ENCODE measurements at regions not wholly inside any gene's neighbourhood (a gene's known extent, or its start where the extent isn't known, plus 50 kb on each side); places are given as distances from the start of the nearest gene placed in this dataset.

- TF ChIP-seq POU2F2 (IDR thresholded peaks at IDR 0.05; ENCODE audit: borderline replicate concordance, low read depth, low read length): no peak
Measured at GRCh38 chr21:15362458-15362857, 297.7 kb upstream of the NRIP1 start (continued).

DNA sequence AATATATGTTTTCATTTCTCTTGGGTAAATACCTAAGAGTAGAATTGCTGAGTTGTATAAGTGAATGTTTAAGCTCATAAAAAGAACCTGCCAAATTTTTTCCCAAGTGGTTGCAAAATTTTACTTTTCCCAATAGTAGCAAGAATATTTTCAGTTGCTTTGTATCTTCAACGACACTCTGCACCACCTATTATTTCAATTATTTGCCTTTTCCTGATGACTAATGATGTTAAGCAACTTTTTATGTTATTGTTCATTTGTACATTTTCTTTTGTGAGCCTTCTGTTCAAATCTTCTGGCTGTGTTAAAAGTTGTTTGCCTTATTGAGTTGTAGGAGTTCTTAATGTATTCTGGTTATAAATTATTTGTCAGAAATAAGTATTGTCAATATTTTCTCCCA lies 299.1 kb upstream of the NRIP1 start:
- ChIA-PET RAD21 (ENCODE audit: unreplicated experiment) (no interaction called here), CTCF (interaction anchor here (0.7 kb wide), 1 partner anchor 500 kb away, joined by 3 read pairs; no protein-coding TSS in a partner anchor), POLR2A (no interaction called here), SMC1A (ENCODE audit: uncharacterized antibody, unreplicated experiment) (no interaction called here)
- DNase-seq (ENCODE audit: low read depth, low spot score): no peak
- no peaks in the 10 kb centered on the region for H3K27me3 ChIP-seq (replicated peaks in 1 of 2; ENCODE audit: control insufficient read depth in 2 of 2, insufficient read depth in 2 of 2, low read length in 1 of 2)
- no peaks in the 10 kb centered on the region for H3K36me3 ChIP-seq (ENCODE audit: control insufficient read depth in 2 of 2, insufficient read depth in 2 of 2, low read length in 1 of 2)
- no peak for FAIRE-seq
- no peak overlapping the region for H2AFZ ChIP-seq (ENCODE audit: control insufficient read depth, low read depth, low read length)
- 4% methylated on average over 1 of the region's 1 CpG for WGBS (ENCODE audit: insufficient coverage, insufficient replicate concordance, low lambda C conversion rate, missing lambda C conversion rate)
- no peaks in the 10 kb centered on the region for H4K20me1 ChIP-seq (ENCODE audit: control insufficient read depth, insufficient read depth)
- H3K79me2 ChIP-seq (ENCODE audit: control insufficient read depth, insufficient read depth, low read length): no peaks in the 10 kb centered on the region
- H3K4me1 ChIP-seq (ENCODE audit: control insufficient read depth, insufficient read depth, low read length): no peaks in the 10 kb centered on the region
- H3K4me2 ChIP-seq (ENCODE audit: control insufficient read depth, insufficient read depth): no peak overlapping the region
- intact Hi-C loops (cut with micrococcal nuclease; ENCODE audit: unreplicated experiment): no loop called here
- H3K9ac ChIP-seq (ENCODE audit: control insufficient read depth, insufficient read depth, low read length): no peak overlapping the region
- no TSS peak for BruUV-seq (replicated peaks)
- no peak for ATAC-seq
- no peaks in the 10 kb centered on the region; the same call in 2 of the 3 replicates for H3K9me3 ChIP-seq (replicated peaks; ENCODE audit: control insufficient read depth, insufficient read depth, low read length)
- no peak overlapping the region for H3K27ac ChIP-seq (ENCODE audit: control insufficient read depth, insufficient read depth)
- in situ Hi-C loops (cut with MboI): no loop called here
- H3K4me3 ChIP-seq: no peak overlapping the region
- TF ChIP-seq BRCA1 (IDR thresholded peaks at IDR 0.05; ENCODE audit: low read depth, low read length): no peak
- TF ChIP-seq NR2C1 (IDR thresholded peaks at IDR 0.05): no peak
- TF ChIP-seq, protein P1, sequence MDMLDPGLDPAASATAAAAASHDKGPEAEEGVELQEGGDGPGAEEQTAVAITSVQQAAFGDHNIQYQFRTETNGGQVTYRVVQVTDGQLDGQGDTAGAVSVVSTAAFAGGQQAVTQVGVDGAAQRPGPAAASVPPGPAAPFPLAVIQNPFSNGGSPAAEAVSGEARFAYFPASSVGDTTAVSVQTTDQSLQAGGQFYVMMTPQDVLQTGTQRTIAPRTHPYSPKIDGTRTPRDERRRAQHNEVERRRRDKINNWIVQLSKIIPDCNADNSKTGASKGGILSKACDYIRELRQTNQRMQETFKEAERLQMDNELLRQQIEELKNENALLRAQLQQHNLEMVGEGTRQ (IDR thresholded peaks at IDR 0.05; ENCODE audit: borderline replicate concordance, low read depth, low read length): no peak
- no peak for TF ChIP-seq REST (IDR thresholded peaks at IDR 0.05; ENCODE audit: low read depth, low read length)
- no peak for TF ChIP-seq CREM (IDR thresholded peaks at IDR 0.05; ENCODE audit: low read depth)
- no peak for TF ChIP-seq MXI1 (IDR thresholded peaks at IDR 0.05; ENCODE audit: low read depth, low read length)
- TF ChIP-seq RFX5 (IDR thresholded peaks at IDR 0.05; ENCODE audit: low read depth, low read length): no peak
- TF ChIP-seq HDAC6 (IDR thresholded peaks at IDR 0.05; ENCODE audit: unreplicated experiment): no peak
- no peak for TF ChIP-seq TBL1XR1 (IDR thresholded peaks at IDR 0.05; ENCODE audit: low read depth, low read length)
- TF ChIP-seq, protein P2, sequence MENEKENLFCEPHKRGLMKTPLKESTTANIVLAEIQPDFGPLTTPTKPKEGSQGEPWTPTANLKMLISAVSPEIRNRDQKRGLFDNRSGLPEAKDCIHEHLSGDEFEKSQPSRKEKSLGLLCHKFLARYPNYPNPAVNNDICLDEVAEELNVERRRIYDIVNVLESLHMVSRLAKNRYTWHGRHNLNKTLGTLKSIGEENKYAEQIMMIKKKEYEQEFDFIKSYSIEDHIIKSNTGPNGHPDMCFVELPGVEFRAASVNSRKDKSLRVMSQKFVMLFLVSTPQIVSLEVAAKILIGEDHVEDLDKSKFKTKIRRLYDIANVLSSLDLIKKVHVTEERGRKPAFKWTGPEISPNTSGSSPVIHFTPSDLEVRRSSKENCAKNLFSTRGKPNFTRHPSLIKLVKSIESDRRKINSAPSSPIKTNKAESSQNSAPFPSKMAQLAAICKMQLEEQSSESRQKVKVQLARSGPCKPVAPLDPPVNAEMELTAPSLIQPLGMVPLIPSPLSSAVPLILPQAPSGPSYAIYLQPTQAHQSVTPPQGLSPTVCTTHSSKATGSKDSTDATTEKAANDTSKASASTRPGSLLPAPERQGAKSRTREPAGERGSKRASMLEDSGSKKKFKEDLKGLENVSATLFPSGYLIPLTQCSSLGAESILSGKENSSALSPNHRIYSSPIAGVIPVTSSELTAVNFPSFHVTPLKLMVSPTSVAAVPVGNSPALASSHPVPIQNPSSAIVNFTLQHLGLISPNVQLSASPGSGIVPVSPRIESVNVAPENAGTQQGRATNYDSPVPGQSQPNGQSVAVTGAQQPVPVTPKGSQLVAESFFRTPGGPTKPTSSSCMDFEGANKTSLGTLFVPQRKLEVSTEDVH (IDR thresholded peaks at IDR 0.05; ENCODE audit: low read depth, partially characterized antibody): no peak
- TF ChIP-seq CBX3 (IDR thresholded peaks at IDR 0.05; ENCODE audit: borderline replicate concordance, low read depth): no peak
- TF ChIP-seq IKZF2 (IDR thresholded peaks at IDR 0.05): no peak
- no peak for TF ChIP-seq PAX5 (IDR thresholded peaks at IDR 0.05; ENCODE audit: borderline replicate concordance, low read depth, low read length)
- TF ChIP-seq RCOR1 (conservative IDR thresholded peaks at IDR 0.05; ENCODE audit: low read depth, low read length): no peak
- TF ChIP-seq SP1 (IDR thresholded peaks at IDR 0.05; ENCODE audit: low read depth, low read length): no peak
- no peak for TF ChIP-seq MEF2B (IDR thresholded peaks at IDR 0.05; ENCODE audit: partially characterized antibody, poor library complexity, severe bottlenecking)
- TF ChIP-seq MYB (IDR thresholded peaks at IDR 0.05; ENCODE audit: borderline replicate concordance, low read depth, low read length): no peak
- TF ChIP-seq MEF2A (IDR thresholded peaks at IDR 0.05; ENCODE audit: insufficient read depth, low read depth, low read length): no peak
